HCT116 (cell line): ENCODE measurements at regions not wholly inside any gene's neighbourhood (a gene's known extent, or its start where the extent isn't known, plus 50 kb on each side); places are given as distances from the start of the nearest gene placed in this dataset.

ENCODE experiments used
- ATAC-seq: fragments of 200-7000 bp; cut with Tn5 transposase; 2 replicates; pipeline ENCODE4 v1.9.1; 2020; ENCODE audit warnings: mild to moderate bottlenecking, moderate library complexity
- BruUV-seq: library from RNA; stranded (reverse); fragments of 400-500 nt; replicated peaks from 2 replicates; lab custom pipeline; 2021; lab: Mats Ljungman, UMichigan
- CTCF ChIA-PET: fragments of 300-600 bp; sonication (Branson Sonifier 250); formaldehyde crosslinking; loops from one replicate; lab custom pipeline; 2021; ENCODE audit warnings: antibody characterized with exemption; lab: Charles Lee
- POLR2A ChIA-PET: fragments of 300-600, 350-600 bp; sonication (Branson Sonifier 250); formaldehyde crosslinking; loops from one replicate; lab custom pipeline; 2021; ENCODE audit warnings: antibody characterized with exemption; lab: Charles Lee
- RAD21 ChIA-PET, 2 experiments: fragments of 300-600 bp; sonication (Branson Sonifier 250); formaldehyde crosslinking; loops; one replicate each; lab custom pipeline; 2023; ENCODE audit warnings: low total read pairs in 2 of 2; ENCODE audit not compliant: uncharacterized antibody in 2 of 2, unreplicated experiment in 2 of 2, low non-redundant PET in 1 of 2; lab: Charles Lee
- DNase-seq: peaks from one replicate; pipeline ENCODE4 v3.0.0-alpha.2; 2010; ENCODE audit warnings: low read depth, low spot score
- H2AFZ ChIP-seq: fragments of 200-600 bp; shearing (Covaris generic), sonication (generic); 2 replicates; pipeline ENCODE4 v1.6.1; 2017; ENCODE audit warnings: low read depth, mixed run types, mixed read lengths, antibody characterized with exemption, low read length; ENCODE audit not compliant: poor library complexity, severe bottlenecking
- H3K27ac ChIP-seq: 2 replicates; pipeline ENCODE4 v1.5.1; 2012; ENCODE audit warnings: low read depth, low read length
- H3K27me3 ChIP-seq: fragments of 200-600 bp; sonication (generic); 2 replicates; pipeline ENCODE4 v1.6.1; 2016; ENCODE audit warnings: mixed run types, low read length, mixed read lengths; ENCODE audit not compliant: insufficient read depth
- H3K36me3 ChIP-seq, 2 experiments: fragments of 200-500 bp in 1 of 2; fragments of 200-600 bp in 1 of 2; sonication (Bioruptor generic) in 1 of 2; sonication (generic) in 1 of 2; 2 replicates each; pipeline versions ENCODE4 v1.5.1 to v1.6.1; 2014 to 2016; ENCODE audit warnings: low read length in 2 of 2, inconsistent platforms in 1 of 2, mixed read lengths in 1 of 2, mixed run types in 1 of 2; ENCODE audit not compliant: insufficient read depth in 2 of 2, control insufficient read depth in 1 of 2
- H3K4me1 ChIP-seq, 2 experiments: fragments of 200-600 bp in 1 of 2; sonication (generic) in 1 of 2; 2 replicates each; pipeline versions ENCODE4 v1.5.1 to v1.6.1; 2012 to 2017; ENCODE audit warnings: low read length in 2 of 2, inconsistent platforms in 1 of 2, mild to moderate bottlenecking in 1 of 2, mixed read lengths in 1 of 2, mixed run types in 1 of 2, moderate library complexity in 1 of 2; ENCODE audit not compliant: insufficient read depth in 2 of 2, control insufficient read depth in 1 of 2
- H3K4me2 ChIP-seq: fragments of 200-600 bp; sonication (generic); 2 replicates; pipeline ENCODE4 v1.6.1; 2017; ENCODE audit warnings: mixed run types, low read length, mixed read lengths
- H3K4me3 ChIP-seq, 2 experiments: fragments of 200-600 bp in 1 of 2; sonication (generic) in 1 of 2; replicated peaks in 1 of 2; 2 replicates each; pipeline ENCODE4 v1.5.1; 2011 to 2016; ENCODE audit warnings: low read length in 2 of 2, control low read depth in 1 of 2, low read depth in 1 of 2, mild to moderate bottlenecking in 1 of 2, mixed read lengths in 1 of 2, mixed run types in 1 of 2
- H3K79me2 ChIP-seq: fragments of 200-600 bp; sonication (generic); 2 replicates; pipeline ENCODE4 v1.6.1; 2017; ENCODE audit warnings: mild to moderate bottlenecking, mixed run types, low read length, moderate library complexity, mixed read lengths; ENCODE audit not compliant: insufficient read depth
- H3K9ac ChIP-seq: fragments of 200-600 bp; sonication (generic); 2 replicates; pipeline ENCODE4 v1.6.1; 2016; ENCODE audit warnings: low read length, mixed read lengths
- H3K9me2 ChIP-seq: fragments of 200-600 bp; sonication (generic), shearing (Covaris generic); 2 replicates; pipeline ENCODE4 v1.6.1; 2017; ENCODE audit warnings: mixed run types, mild to moderate bottlenecking, moderate library complexity; ENCODE audit not compliant: insufficient read depth
- H3K9me3 ChIP-seq, 2 experiments: fragments of 200-500 bp in 1 of 2; fragments of 200-600 bp in 1 of 2; sonication (Bioruptor generic) in 1 of 2; sonication (generic) in 1 of 2; 2 replicates each; pipeline ENCODE4 v1.6.1; 2014 to 2017; ENCODE audit warnings: low read length in 2 of 2, mixed read lengths in 2 of 2, inconsistent platforms in 1 of 2, low read depth in 1 of 2, mild to moderate bottlenecking in 1 of 2, mixed run types in 1 of 2, moderate library complexity in 1 of 2; ENCODE audit not compliant: control insufficient read depth in 1 of 2, insufficient read depth in 1 of 2
- H4K20me1 ChIP-seq: fragments of 200-600 bp; sonication (generic), shearing (Covaris generic); 2 replicates; pipeline ENCODE4 v1.6.1; 2017; ENCODE audit warnings: mixed run types, mild to moderate bottlenecking, moderate library complexity; ENCODE audit not compliant: insufficient read depth
- CBX3 ChIP-seq: IDR thresholded peaks from 2 replicates; pipeline ENCODE4 v1.6.1; 2012; ENCODE audit warnings: low read depth
- CEBPB ChIP-seq: IDR thresholded peaks from 2 replicates; pipeline ENCODE4 v1.6.1; 2012; ENCODE audit warnings: low read depth
- EGR1 ChIP-seq: IDR thresholded peaks from 2 replicates; pipeline ENCODE4 v1.6.1; 2012; ENCODE audit warnings: low read depth
- ELF1 ChIP-seq: IDR thresholded peaks from 2 replicates; pipeline ENCODE4 v1.6.1; 2012; ENCODE audit warnings: low read depth, borderline replicate concordance
- JUND ChIP-seq: IDR thresholded peaks from 2 replicates; pipeline ENCODE4 v1.6.1; 2012
- MAX ChIP-seq: IDR thresholded peaks from 2 replicates; pipeline ENCODE4 v1.6.1; 2012
- RAD21 ChIP-seq: IDR thresholded peaks from 2 replicates; pipeline ENCODE4 v1.6.1; 2012; ENCODE audit warnings: low read depth, mild to moderate bottlenecking
- SIN3A ChIP-seq: IDR thresholded peaks from 2 replicates; pipeline ENCODE4 v1.6.1; 2012; ENCODE audit warnings: low read depth
- SP1 ChIP-seq: IDR thresholded peaks from 2 replicates; pipeline ENCODE4 v1.6.1; 2012; ENCODE audit warnings: low read depth
- TCF7L2 ChIP-seq: IDR thresholded peaks from 2 replicates; pipeline ENCODE4 v1.7.0; 2011; ENCODE audit warnings: borderline replicate concordance, inconsistent platforms; ENCODE audit not compliant: insufficient read depth, insufficient read length; ENCODE audit errors: extremely low read depth
- YY1 ChIP-seq: IDR thresholded peaks from 2 replicates; pipeline ENCODE4 v1.6.1; 2011; ENCODE audit warnings: low read length, low read depth, moderate library complexity, mild to moderate bottlenecking; ENCODE audit not compliant: insufficient replicate concordance; ENCODE audit errors: extremely low read depth
- ZBTB33 ChIP-seq: IDR thresholded peaks from 2 replicates; pipeline ENCODE4 v1.6.1; 2011; ENCODE audit warnings: mild to moderate bottlenecking, low read length, moderate library complexity; ENCODE audit not compliant: insufficient replicate concordance; ENCODE audit errors: extremely low read depth
- ZFX ChIP-seq: fragments of 450-650 bp; IDR thresholded peaks from 2 replicates; pipeline ENCODE4 v1.6.1; 2017
- ZNF274 ChIP-seq: fragments of 200-500 bp; sonication (Bioruptor generic); IDR thresholded peaks from 2 replicates; pipeline ENCODE4 v1.6.1; 2014; ENCODE audit warnings: mild to moderate bottlenecking, low read depth, low read length, inconsistent platforms
- intact Hi-C: fragments of 100-400 bp; cut with micrococcal nuclease; formaldehyde crosslinking; loops from 2 replicates; pipeline ENCODE4 v1.10.0; 2022

GRCh38 chr5:89208392-89208791, 325.4 kb upstream of the MEF2C start:
- no peaks in the 10 kb centered on the region for H3K9me2 ChIP-seq
- no peaks in the 10 kb centered on the region for H3K27me3 ChIP-seq
- POLR2A ChIA-PET: no interaction called here
- intact Hi-C loops: no loop called here
- H3K36me3 ChIP-seq: no peaks in the 10 kb centered on the region
- H3K9me3 ChIP-seq: no peaks in the 10 kb centered on the region
- H3K9ac ChIP-seq: no peak overlapping the region
- no TSS peak for BruUV-seq
- no peaks in the 10 kb centered on the region for H4K20me1 ChIP-seq
- DNase-seq (no peak), ATAC-seq (no peak)
- H3K79me2 ChIP-seq: no peaks in the 10 kb centered on the region
- H3K27ac ChIP-seq: no peak overlapping the region
- H2AFZ ChIP-seq: no peak overlapping the region
- TF ChIP-seq TCF7L2: no peak
- TF ChIP-seq SIN3A: no peak
- no peak for TF ChIP-seq RAD21
- TF ChIP-seq ZFX: no peak
- TF ChIP-seq EGR1: no peak
- TF ChIP-seq JUND: no peak
- no peak for TF ChIP-seq MAX
- TF ChIP-seq CEBPB: no peak
- TF ChIP-seq YY1: no peak
- no peak for TF ChIP-seq ELF1
- TF ChIP-seq ZBTB33: no peak
- no peak for TF ChIP-seq SP1
- TF ChIP-seq CBX3: no peak
- no peak for TF ChIP-seq ZNF274
- H3K4me1 ChIP-seq: no peaks in the 10 kb centered on the region
- no peak overlapping the region for H3K4me3 ChIP-seq
- RAD21 ChIA-PET: no interaction called here
- no peak overlapping the region for H3K4me2 ChIP-seq
- CTCF ChIA-PET: no interaction called here
